ENCODE measurements at regions not wholly inside any gene's neighbourhood (a gene's known extent, or its start where the extent isn't known, plus 50 kb on each side); places are given as distances from the start of the nearest gene placed in this dataset.
"Not testable (repeated sequence)": the region's sequence is repeated elsewhere in the genome, so short reads cannot be mapped to it uniquely, and the experiment has no call there.

DNA sequence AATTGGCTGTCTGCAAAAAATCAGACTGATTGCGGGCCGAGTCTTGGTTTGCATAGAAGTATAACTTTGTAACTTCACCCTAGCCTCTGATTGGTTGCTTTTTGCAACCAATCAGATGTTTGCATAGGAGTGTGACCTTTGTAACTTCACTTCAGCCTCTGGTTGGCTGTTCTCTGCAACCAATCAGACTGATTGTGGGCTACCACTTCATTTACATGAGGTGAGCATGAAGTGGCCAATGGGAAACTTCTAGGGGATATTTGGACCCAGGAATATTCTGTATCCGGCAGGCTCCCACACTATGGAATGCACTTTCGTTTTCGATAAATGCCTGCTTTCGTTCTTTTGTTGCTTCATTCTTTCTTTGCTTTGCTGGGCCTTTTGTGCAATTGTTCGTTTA is 667.7 kb downstream of the FAM133A start:
- not testable (repeated sequence) for DNase-seq

- no peak for DNase-seq
These were observed 687.2 kb downstream of the FAM133A start for GRCh38 chrX:94361241-94361640.

GRCh38 chrX:94365736-94366135 is 691.7 kb downstream of the FAM133A start:
- DNase-seq, result no peak

DNA sequence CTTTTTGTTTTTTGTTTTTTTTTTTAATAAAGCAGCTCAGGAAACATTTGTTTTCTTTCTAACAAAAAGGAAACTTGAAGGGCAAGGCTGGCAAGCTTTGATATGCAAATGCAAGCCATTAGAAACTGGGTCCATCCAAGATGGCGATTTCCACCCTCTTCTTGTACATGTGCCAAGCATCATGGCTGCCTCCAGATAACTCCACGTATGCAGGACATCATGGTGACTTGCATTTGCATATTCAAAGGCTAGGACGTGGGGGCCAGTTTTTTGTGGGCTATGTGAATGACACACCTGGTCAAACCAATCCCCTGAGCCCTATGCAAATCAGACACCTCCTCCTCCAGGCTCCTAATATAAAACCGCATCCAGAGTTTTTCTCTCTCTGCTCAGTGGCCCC is 692.6 kb downstream of the FAM133A start:
- DNase-seq, result no peak

- no peak for DNase-seq
These were observed 715.0 kb downstream of the FAM133A start for GRCh38 chrX:94389044-94389443.

DNA sequence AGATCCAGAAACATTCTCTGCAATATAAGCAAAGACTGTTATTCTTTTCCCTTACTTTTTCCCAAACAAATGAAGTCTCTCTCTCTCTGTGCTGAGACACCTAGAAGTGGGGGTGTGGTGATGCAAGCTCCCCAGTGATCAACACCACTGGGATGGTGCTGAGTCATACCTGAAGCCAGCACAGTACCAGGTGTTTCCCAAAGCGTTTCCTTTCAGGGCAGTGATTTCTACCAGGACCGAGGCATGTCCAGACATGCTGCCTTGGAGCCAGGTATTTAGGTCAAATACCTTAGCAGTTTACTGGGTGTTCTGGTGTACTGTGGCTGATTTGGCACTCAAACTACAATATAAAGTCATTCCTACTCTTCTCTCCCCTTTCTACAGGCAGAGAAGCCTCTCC is 726.5 kb downstream of the FAM133A start:
- no peak for DNase-seq

DNA sequence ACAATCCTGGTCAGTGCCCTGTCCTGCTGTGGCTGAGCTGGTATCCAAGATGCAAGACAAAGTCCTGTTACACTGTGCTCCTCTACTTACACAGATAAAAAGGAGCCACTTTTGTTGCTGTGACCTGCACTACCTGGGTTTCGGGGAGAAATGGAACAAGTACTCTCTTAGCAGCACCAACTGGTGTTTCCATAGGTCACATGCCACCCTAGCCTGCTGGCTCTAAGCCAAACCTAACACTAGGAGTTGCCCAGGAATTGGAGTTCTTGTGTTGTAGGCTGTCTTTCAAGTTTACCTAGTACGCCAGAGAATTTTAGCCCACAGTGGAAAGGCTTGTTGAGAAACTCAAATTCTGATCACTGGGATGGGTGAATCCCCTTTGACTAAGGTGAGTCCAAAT is 727.4 kb downstream of the FAM133A start:
- peak; percentile 2 for DNase-seq

DNA sequence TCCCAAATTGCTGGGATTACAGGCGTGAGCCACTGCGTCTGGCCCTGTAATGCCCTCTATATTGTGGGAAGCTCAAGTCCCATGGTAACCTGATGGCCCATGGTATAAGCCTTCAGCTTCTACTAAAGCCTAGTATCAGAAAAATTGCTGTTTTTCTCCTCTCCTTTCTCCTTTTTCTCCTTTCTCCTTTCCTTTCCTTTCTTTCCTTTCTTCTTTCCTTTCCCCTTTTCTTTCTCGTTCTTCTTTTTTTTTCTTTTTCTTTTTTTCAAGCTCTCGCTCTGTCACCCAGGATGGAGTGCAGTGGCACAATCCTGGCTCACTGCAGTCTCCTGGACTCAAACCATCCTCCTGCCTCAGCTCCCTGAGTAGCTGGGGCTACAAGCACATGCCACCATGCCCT is 740.7 kb downstream of the FAM133A start:
- no peak for DNase-seq

GRCh38 chrX:94418065-94418464 is 744.1 kb downstream of the FAM133A start:
- DNase-seq, result no peak

GRCh38 chrX:94424456-94424855 is 750.5 kb downstream of the FAM133A start:
- no peak for DNase-seq

DNA sequence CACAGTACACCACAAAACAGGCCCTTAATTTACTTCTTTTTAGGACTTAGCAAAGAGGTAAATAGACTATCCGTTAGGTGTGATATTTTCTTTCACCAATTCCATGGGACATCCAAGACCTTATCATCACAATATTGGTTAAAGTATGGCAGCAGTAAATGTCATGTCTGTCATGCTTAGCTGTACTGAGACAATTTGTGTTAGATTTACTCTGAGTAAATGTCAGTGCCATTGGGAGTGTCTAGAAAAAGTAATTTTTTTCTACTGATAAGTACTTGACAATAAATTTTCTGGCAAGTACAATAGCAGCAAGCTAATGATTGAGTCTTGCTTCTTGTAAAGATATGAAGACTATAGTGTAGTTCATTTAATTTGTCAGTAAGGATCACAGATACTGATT is 756.1 kb downstream of the FAM133A start:
- DNase-seq, result no peak

DNA sequence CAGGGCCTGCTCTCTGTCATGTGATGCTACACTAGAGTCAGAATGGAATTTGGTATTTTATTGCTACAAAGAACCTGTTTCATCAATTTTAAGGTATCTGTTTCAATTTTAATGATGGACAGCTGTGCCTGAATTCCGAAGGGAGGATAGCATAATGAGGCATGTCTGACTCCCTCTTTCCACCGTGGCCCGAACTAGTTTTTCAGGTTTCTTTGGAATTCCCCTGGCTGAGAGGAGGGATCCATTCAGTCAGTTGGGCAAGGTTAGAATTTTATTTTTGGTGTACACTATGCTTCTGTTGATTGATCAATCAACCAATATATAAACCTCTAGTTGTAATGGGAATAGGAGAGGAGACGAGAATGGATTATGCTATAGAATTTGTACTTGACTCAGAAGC is 761.8 kb downstream of the FAM133A start:
- DNase-seq, result no peak

DNA sequence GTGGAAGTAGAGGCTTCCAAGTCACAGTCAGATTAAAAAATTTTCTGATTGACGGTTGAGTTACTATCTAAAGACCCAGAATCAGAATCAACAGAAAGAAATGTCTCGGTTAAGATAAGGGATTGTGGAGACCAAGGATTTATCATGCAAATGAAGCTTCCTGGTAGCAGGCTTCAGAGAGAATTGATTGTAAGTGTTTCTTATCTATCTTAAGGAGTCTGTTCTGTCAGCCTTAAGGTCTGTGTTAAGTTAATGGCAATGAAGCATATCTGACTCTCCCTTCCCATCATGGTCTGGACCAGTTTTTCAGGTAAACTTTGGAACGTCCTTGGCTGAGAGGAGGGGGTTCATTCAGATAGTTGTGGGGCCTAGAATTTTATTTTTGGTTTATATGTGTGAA is 780.2 kb downstream of the FAM133A start:
- DNase-seq, result no peak

DNA sequence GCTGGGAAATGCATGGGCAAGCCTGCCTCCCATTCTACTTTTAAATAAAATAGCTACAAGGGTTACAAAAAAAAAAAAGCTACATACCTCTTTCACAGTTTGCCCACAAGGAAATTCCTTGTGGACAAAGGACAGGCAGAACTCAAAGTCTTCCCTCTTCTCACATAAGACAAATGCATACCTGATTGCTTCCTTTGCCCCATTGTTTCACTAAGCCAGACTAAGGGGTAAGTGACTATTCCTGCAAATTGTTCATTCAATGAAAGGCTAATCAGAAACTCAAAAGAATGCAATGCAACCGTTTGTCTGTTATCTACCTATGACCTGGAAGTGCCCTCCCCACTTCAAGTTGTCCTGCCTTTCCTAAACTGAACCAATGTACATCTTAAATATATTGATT is 780.6 kb downstream of the FAM133A start:
- no peak for DNase-seq

- no peak for DNase-seq
These were observed 781.8 kb downstream of the FAM133A start for GRCh38 chrX:94455782-94456181.

DNA sequence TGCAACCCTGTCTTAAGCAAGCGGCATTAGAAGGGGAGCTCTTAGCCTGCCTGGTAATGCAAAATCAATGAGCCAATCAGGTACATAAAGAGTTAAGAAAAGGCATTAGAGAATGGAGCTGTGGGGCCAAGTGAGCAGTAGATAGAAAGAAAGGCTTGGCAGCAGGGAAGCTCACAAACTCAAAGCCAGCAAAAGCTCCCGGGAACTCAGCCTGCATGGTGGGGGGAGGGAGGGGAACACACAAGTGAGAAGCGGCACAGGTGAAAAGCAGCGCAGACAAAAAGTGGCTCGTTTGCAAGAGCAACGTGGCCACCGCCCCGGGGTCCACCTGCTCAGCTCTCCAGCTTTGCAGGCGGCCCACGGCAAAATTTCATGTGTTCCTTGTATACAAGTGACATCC is 818.5 kb downstream of the FAM133A start:
- DNase-seq, result no peak

DNA sequence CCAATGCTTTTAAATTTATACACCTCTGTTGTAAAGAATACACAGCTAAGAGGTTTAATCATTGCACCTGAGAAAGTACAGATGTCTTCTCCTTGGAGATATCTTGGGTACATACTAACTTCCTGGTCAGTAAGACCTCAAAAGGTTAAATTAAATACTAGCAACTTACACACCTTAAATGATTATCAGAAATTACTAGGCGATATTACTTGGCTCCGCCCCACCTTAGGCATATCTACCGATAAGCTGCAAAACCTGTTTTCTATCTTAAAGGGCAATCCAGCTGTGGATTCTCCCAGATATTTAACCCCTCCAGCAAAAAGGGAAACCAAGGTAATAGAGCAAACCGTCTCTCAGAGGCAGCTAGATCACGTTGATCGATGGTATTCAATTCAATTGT is 819.4 kb downstream of the FAM133A start:
- no peak for DNase-seq

GRCh38 chrX:94511564-94511963 is 837.6 kb downstream of the FAM133A start:
- no peak for DNase-seq

GRCh38 chrX:94515009-94515408 is 841.0 kb downstream of the FAM133A start:
- DNase-seq, result no peak

DNA sequence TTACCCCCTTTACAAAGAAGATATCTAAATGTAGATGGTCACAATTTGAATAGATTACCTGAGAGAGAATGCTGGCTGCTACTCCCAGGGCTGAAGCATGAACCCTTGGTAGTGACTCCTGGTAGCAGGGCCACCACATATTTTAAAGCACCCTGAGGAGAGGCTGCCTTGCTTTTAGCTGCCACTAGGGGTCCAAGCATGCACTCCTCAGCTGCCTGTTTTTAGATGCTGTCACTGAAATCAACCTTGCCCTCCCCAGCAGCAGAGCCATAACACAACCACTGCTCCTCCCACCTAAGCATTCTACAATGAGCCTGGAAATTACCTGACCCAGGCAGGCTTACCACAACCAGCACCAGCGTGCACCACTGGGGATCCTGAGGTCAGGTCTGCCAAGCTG is 850.9 kb downstream of the FAM133A start:
- DNase-seq, result no peak

GRCh38 chrX:94545722-94546121 is 871.7 kb downstream of the FAM133A start:
- DNase-seq, result no peak

DNA sequence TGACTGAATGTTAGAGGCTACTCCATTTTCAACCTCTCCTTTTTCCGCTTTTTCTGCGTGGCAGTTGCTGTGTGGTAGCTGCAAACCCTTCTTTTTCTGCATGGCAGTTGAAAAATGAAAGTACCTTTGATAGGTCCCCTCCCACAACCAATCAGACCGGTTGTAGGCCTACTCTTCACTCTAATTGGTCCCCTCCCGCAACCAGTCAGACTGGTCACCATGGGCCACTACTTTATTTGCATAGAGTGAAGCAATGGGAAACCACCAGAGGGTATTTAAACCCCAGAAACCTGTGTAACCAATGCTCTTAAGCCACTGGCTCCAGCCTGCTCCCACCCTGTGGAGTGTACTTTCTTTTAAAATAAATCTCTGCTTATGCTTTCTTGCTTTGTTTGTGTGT is 877.8 kb downstream of the FAM133A start:
- DNase-seq, result no peak

- peak; percentile 0 to 1 for DNase-seq
These were observed 886.9 kb downstream of the FAM133A start for GRCh38 chrX:94560930-94561329.

DNA sequence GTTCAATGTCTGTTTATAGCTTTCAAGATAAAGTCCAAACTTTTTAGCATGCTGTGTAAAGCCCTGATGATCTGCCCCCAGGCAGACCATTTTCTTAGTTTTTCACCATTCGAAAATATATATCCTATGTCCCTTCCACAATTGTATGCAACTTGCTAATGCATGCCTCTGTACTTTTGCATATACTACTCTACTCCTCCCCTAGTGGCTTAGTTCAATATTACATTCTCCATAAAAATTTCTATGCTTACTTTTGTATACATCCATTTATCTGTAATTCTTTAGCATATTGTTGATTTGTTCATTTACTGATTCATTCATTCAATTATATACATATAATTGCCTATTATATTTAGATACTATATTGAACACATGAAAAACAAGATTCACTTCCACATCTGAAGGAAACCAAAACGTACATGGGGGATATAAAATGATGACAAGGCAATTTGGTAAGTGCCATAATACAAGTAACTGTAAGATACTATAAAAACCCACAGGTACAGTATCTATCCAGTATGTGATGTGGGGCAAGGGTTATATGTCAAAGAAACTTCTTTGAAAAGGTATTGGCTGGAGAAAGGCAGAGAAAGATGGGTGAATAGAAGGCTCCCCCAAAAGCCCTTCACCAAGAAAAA is 902.5 kb downstream of the FAM133A start:
- DNase-seq, result no peak

DNA sequence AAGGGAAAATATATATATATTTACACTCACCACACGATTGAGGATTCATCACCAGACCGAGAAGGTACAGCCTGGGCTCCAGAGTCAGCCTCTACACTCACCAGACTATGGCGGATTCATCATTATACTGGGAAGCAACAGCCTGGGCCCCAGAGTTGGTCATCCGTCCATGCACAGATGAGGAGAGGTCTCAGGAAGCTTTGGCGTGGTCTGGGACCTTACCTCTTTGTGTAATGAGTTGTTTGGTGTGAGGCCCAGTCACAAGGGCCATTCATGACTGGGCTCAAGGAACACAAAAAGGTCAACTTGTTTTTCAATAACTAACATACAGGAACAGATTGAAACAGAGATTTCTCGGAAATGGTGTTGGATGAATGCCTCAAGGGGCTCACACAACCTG is 926.1 kb downstream of the FAM133A start:
- DNase-seq, result no peak
